ENCODE measurements at regions not wholly inside any gene's neighbourhood (a gene's known extent, or its start where the extent isn't known, plus 50 kb on each side); places are given as distances from the start of the nearest gene placed in this dataset.
A peak's percentile ranks its signal among the peaks of the same experiment; 100 is the strongest.

DNA sequence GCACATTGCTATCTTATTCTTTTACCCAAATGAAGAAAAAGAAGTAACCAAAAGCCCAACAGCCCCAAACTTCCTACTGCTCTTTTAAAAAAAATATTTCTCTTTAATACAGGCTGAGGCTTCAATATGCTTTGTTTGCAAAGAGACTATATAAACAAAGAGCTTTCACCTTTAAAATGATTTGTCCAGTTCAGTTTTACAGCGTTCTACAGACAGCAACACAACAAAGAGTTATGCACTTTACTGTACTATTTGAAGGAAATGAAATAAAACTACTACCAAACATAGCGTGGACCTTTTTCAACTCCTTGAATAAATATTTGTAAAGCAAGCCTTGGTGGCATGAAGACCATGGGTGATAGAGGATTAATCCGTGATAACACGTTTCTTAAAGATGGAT lies 151.2 kb downstream of the FGF9 start:
- Histone ChIP-seq H3K4me1 (peaks cover 0 to 16% (median 0%) of the 10 kb centered on the region in 12 donors), H3K27me3 (no peaks in the 10 kb centered on the region)
- intact Hi-C loops (cut with DNase I): no loop called here

DNA sequence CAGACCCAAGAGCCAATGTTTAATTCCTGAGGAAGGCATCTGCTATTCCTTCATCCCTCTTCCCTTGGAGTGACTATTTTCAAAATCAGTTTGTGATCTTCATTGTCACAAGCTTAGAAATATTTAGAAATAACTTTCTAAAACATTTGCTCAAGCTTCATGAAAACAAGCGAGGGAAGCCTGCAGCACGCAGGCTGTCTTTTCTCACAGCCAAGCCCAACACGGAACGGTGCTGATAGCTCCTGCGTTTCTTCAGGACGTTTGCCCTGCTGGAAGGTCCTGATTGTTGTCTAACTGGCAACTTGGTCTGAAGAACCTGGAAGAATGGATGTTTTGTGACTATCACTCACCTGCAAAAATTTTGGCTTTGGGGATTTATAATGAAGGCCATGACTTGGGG lies 152.5 kb downstream of the FGF9 start:
- Histone ChIP-seq H3K27me3 (no peaks in the 10 kb centered on the region), H3K27ac (no peak overlapping the region), H3K4me1 (peaks cover 0 to 16% (median 0%) of the 10 kb centered on the region in 12 donors), H3K9me3 (no peaks in the 10 kb centered on the region), H3K4me3 (no peak overlapping the region), H3K36me3 (no peaks in the 10 kb centered on the region)
- 27 to 35% (median 30%) methylated on average over 6 of the region's 6 CpGs for WGBS, 4 donors
- peak in 1 of 4 donors; percentile 37 for ATAC-seq
- TF ChIP-seq, protein P1, sequence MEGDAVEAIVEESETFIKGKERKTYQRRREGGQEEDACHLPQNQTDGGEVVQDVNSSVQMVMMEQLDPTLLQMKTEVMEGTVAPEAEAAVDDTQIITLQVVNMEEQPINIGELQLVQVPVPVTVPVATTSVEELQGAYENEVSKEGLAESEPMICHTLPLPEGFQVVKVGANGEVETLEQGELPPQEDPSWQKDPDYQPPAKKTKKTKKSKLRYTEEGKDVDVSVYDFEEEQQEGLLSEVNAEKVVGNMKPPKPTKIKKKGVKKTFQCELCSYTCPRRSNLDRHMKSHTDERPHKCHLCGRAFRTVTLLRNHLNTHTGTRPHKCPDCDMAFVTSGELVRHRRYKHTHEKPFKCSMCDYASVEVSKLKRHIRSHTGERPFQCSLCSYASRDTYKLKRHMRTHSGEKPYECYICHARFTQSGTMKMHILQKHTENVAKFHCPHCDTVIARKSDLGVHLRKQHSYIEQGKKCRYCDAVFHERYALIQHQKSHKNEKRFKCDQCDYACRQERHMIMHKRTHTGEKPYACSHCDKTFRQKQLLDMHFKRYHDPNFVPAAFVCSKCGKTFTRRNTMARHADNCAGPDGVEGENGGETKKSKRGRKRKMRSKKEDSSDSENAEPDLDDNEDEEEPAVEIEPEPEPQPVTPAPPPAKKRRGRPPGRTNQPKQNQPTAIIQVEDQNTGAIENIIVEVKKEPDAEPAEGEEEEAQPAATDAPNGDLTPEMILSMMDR (IDR thresholded peaks at IDR 0.05): no peak
- no peak for TF ChIP-seq POLR2A (IDR thresholded peaks at IDR 0.05)
- intact Hi-C loops (cut with DNase I): no loop called here
- DNase-seq: no peak

More for the DNA sequence above, 151.2 kb downstream of the FGF9 start:
- TF ChIP-seq, protein P1 (IDR thresholded peaks at IDR 0.05): no peak
- no peak for TF ChIP-seq POLR2A (IDR thresholded peaks at IDR 0.05)
- H3K9me3 ChIP-seq: no peaks in the 10 kb centered on the region
- ATAC-seq: no peak
- H3K4me3 ChIP-seq: no peak overlapping the region
- H3K36me3 ChIP-seq: no peaks in the 10 kb centered on the region
- WGBS, 4 donors: 69 to 83% (median 78%) methylated on average over 4 of the region's 4 CpGs
- DNase-seq: no peak
- no peak overlapping the region for H3K27ac ChIP-seq

DNA sequence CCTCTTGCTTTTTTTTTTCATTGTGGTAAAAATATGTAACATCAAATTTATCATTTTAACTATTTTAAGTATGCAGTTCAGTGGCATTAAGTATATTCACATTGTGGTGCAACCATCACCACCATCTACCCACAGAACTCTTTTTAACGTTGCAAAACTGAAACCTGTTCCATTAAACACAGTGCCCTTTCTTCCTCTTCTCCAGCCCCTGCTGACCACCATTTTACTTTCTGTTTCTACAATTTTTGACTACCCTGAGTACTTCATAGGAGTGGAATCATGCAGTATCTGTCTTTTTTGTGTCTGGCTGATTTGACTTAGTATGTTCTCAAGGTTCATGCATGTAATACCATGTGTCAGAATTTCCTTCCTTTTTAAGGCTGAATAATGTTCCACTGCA lies 153.1 kb downstream of the FGF9 start:
- Histone ChIP-seq H3K4me3 (no peak overlapping the region), H3K27me3 (no peaks in the 10 kb centered on the region), H3K9me3 (no peaks in the 10 kb centered on the region), H3K4me1 (peaks cover 0 to 16% (median 0%) of the 10 kb centered on the region in 12 donors), H3K36me3 (no peaks in the 10 kb centered on the region), H3K27ac (no peak overlapping the region)
- ATAC-seq (no peak), DNase-seq (no peak)
- TF ChIP-seq, protein P1 (IDR thresholded peaks at IDR 0.05): no peak
- TF ChIP-seq POLR2A (IDR thresholded peaks at IDR 0.05): no peak
- intact Hi-C loops (cut with DNase I): no loop called here
- 69 to 78% (median 75%) methylated on average over 1 of the region's 1 CpG for WGBS, 4 donors

DNA sequence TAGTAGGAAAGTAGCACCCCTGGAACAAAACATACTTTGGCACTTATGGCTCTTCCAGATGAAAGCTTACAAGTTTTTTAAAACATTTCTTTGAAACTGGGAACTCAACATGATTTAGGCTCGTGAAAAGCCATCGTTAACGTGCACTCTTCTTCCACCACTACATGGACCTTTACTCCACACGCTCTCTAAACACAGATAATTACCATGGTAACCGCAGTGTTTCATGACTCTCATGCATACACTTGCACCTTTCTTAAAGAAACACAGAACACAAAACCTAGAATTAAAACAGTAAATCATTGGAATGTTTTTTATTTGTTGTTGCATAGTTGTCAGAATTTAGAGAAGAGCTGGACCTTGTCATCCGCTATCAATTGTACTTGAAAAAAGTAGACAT lies 154.3 kb downstream of the FGF9 start:
- Histone ChIP-seq H3K27ac (no peak overlapping the region), H3K4me3 (no peak overlapping the region), H3K27me3 (no peaks in the 10 kb centered on the region), H3K4me1 (peaks cover 0 to 16% (median 0%) of the 10 kb centered on the region in 12 donors), H3K36me3 (no peaks in the 10 kb centered on the region), H3K9me3 (no peaks in the 10 kb centered on the region)
- ATAC-seq: peak in 1 of 4 donors; percentile 55
- no peak for TF ChIP-seq POLR2A (IDR thresholded peaks at IDR 0.05)
- TF ChIP-seq, protein P1 (IDR thresholded peaks at IDR 0.05): no peak
- 33 to 40% (median 40%) methylated on average over 6 of the region's 6 CpGs for WGBS, 4 donors
- intact Hi-C loops (cut with DNase I): no loop called here
- DNase-seq: no peak
